ENCODE measurements at regions not wholly inside any gene's neighbourhood (a gene's known extent, or its start where the extent isn't known, plus 50 kb on each side); places are given as distances from the start of the nearest gene placed in this dataset.

GRCh38 chr2:120916446-120916845, 180.8 kb downstream of the GLI2 start:
- no peak for DNase-seq (ENCODE audit: low spot score)

GRCh38 chr2:120917886-120918285, 182.2 kb downstream of the GLI2 start:
- no peak for DNase-seq (ENCODE audit: low spot score)

GRCh38 chr2:120919216-120919615, 183.5 kb downstream of the GLI2 start:
- no peak for DNase-seq (ENCODE audit: low spot score)

DNA sequence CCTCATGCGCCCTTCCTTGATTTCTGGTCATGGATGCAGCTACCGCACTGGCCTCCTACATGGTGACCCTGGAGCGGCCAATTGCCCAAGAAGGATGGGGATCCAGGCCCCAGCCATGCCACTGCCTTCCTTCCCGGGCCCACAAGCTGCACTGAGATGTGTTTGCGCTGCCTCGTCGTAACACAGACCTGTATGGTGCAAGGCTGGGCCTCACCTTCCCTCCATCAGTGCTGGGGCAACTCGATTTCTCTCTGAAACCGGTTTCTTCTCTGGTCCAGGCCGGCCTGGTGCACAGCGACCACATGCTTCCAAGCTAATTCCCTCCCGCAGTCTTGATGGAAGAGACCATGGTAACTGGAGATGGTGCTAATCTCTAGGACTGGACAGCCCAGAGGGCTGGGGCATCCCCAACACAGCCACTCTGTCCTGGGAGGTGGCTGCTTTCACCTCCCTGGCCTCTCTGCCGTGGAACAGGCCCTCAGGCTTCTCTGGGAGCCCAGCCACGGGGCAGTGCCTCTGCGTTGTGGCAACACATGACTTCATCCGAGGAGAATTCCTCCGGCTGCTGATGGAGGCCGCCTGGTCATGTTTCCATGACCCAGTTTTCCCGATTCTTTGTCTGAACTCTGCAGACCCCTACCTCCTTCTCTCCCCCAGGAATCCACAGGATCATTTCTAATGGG, 184.2 kb downstream of the GLI2 start:
- DNase-seq (ENCODE audit: low spot score): peak; percentile 16

DNA sequence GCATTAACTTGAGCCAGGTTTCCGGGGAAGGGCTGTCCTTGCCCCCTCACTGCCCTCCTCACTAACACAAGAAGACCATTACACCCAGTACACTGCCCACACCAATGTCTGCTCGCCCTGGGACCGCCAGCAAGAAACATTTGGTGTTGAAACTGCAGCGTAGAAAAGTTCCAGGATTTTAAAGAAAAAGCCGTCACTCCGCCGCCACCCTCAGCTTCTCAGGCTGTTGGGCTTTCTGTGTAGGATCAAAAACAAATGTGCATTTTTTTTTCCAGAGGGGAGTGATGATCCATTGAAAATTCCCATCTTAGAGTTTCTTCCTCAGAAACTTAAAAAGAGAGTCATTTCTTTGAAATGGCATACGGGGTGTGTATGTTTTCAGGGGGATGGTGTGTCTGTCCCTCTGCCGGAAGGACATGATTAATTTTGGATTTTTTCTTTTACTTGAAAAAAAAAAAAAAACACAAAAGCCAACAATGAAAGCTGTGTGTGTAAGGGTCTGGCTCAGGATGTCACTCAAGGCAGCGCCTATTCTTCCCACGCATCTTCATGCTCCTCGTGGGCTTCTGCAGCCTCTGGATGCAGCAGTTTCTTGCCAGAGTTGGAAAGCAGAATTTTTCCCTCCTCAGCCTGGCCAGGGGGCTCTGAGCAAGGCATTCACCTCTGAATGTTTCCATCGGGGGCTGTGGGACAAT, 184.9 kb downstream of the GLI2 start:
- no peak for DNase-seq (ENCODE audit: low spot score)

GRCh38 chr2:120921457-120921856, 185.8 kb downstream of the GLI2 start:
- no peak for DNase-seq (ENCODE audit: low spot score)

DNA sequence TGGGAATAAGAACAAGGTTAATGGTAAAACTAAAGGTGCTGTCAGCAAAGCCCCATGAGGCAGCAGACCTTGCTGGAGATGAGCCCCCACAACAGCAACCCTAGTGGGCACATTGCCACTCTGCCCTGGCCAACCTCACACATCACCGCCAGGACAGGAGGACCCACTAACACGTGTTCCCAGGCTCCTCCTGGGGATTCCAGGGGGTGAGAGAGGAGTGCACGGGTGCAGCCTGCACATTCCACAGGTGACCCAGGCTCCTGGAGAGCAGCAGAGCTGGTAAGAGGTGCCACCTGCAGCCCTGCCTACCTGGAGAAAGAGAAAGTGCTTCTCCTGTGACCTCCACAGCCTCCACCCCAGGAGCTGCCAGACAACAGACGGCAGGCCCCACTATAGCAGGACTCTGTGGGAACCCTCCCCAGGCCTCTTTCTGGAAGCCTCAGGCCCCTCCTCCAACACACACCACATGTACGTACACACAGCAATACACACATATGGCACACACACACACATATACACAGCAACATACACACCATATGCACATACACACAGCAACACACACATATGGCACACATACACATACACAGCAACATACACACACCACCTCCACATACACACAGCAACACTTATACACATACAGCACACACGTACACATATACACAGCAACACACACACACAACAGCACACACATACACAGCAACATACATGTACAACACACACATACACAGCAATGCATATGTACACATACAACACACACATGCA, 187.1 kb downstream of the GLI2 start:
- DNase-seq (ENCODE audit: low spot score): no peak

GRCh38 chr2:120923426-120923825, 187.8 kb downstream of the GLI2 start:
- DNase-seq (ENCODE audit: low spot score): no peak

GRCh38 chr2:120924924-120925323, 189.3 kb downstream of the GLI2 start:
- no peak for DNase-seq (ENCODE audit: low spot score)

DNA sequence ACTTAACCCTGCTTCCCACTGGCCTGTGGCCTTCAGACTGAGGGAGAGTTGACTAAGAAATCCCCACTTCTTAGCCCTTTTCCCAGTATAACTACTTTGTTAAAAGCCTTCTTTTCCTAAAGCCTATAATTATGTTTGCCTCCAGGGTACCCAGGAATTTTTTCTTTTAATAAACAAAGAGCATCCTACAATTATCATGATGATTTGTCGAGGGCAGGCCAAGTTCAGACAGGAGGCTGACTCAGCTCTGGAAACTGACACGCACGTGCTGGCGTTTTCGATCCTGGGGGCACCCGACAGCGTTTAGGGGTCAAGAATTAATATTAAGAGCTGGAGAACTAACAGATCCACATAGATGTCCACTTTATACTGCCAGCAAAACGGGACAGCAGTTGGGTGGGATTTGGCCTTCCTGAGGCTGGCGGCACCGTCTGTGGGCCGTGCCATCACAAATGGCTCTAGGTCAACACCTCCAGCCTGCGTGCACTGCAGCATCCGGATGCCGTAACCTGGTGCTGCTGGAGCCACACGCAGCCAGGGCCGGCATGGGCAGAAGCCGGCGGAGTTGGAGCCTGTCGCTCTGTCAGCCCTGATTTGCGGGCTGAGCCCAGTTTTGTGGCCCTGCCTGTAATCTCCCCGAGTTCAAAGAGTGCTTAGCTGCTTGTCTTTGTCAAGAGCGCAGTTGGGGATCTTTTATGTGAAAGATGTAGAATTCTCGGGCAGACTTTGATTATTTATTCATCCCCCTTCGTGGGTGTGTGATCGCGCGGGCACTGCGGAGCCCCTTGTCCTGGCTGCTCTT, 191.0 kb downstream of the GLI2 start:
- no peak for DNase-seq (ENCODE audit: low spot score)

- no peak for DNase-seq (ENCODE audit: low spot score)
These were observed 191.6 kb downstream of the GLI2 start for GRCh38 chr2:120927265-120927628.

- no peak for DNase-seq (ENCODE audit: low spot score)
These were observed 194.2 kb downstream of the GLI2 start for GRCh38 chr2:120929829-120930228.

GRCh38 chr2:120930236-120930635, 194.6 kb downstream of the GLI2 start:
- DNase-seq (ENCODE audit: low spot score): no peak

GRCh38 chr2:120930864-120931263, 195.2 kb downstream of the GLI2 start:
- DNase-seq (ENCODE audit: low spot score): no peak

DNA sequence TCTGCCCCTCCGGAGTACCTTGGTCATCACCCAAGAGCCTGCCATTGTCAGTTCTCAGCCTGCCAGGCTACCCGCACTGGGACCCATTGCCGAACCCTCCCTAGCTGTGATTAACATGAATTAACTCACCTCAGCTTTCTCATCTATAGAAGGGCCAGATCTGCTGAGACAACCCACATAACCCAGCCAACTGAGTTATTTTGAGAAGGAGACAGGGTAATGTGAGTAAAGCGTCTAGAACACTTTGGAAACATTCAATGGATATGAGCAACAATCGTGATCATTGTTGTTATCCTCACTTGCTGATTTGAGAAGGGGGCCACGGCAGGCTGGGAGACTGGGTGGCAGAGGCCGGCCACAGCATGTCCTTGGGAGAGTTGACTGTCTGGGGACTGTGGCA, 196.8 kb downstream of the GLI2 start:
- no peak for DNase-seq (ENCODE audit: low spot score)

DNA sequence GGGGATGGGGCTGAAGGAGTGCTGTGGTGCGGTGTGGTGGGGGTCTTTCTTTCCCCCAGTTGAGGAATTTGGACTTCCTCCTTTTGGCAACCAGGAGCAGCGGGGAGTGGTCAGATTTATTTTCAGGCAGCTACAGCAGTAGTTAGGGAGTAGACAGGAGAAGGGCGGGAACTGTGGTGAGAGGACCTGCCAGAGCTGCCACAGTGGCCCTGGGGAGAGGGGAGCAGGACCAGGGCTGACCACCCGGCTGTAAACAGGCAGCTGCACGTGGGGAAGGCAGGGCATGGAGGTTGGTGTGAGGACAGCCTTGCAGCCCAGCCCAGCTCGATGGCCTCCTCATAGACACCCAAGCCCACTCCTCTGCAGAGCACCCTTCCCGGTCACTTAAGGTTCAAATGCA, 197.2 kb downstream of the GLI2 start:
- DNase-seq (ENCODE audit: low spot score): no peak

GRCh38 chr2:120933693-120934573, 198.3 kb downstream of the GLI2 start:
- DNase-seq (ENCODE audit: low spot score): no peak

- DNase-seq (ENCODE audit: low spot score): peak; percentile 26
These were observed 199.1 kb downstream of the GLI2 start for GRCh38 chr2:120934574-120935338.

DNA sequence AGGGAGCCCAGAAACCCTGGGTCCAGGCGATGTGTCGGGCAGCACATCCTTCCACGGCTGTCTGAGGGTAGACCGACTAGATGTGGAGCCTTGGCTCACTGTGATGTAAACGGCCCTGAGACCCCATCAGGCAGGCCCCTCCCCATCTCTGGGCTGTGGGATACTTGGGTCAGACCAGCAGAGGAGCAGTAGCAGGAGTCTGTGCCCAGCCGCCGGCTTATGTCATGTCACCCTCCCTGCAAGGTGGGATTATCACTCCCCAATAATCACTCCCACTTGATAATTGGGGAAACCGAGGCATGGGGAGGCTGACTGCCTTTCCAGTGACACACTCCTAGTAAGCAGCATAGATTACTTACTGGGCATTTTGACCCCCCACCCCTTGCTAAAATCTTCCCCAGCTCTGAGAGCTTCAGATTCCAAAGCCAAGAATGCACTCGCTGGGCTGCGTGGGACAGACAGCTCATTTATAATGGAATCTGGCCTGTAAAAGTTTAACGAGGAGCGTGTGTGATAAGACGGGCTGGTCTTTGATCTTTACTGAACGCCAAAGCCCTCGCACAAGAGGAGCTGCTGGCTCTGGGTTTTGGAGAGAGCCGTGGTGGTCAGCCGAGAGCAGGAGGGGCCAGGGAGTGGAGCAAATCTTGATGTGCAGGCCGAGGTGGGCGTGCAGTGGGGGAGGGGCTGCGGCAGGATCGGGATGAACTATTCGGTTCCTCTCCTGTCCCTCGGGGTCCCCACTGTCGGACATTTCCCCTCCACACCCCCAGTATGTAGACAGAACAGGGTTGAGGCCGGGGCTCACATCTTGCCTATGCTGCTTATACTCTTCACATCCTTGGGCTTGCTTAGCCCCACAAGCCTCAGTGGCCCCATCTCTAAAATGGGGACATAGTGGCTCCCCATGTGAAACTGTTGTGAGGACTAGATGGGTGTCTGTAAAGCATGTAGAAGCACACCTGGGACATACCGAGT, 200.0 kb downstream of the GLI2 start:
- DNase-seq (ENCODE audit: low spot score): no peak
